Stimulated activated CD4-positive, alpha-beta T cell treated with anti-CD3 and anti-CD28 coated beads, Interleukin-4, amount 100 ng/mL, for 24 hours (primary cell): ENCODE measurements at regions not wholly inside any gene's neighbourhood (a gene's known extent, or its start where the extent isn't known, plus 50 kb on each side); places are given as distances from the start of the nearest gene placed in this dataset.
"Not testable (repeated sequence)": the region's sequence is repeated elsewhere in the genome, so short reads cannot be mapped to it uniquely, and the experiment has no call there.

Experiments
- DNase-seq: peaks from one replicate; pipeline ENCODE4 v3.0.0-alpha.2; 2020

DNA sequence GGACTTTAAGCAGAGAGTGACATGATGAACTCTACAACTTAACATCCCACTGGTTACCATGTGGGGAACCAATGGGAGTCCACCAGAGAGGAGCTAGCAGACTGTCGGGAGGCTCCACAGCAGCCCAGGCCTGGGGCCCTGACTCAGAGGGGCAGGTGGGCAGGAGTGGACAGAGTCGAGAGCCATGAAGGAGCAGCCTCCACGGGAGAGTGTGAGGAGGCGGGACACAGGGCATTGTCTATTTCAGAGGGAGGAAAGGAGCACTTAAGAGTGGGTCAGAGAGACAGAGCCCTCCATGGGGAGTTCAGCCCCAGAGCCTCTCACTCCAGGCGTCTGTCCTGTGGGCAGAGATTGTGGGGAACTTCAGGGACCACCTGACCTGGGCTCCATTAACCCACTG, 118.7 kb downstream of the CYP26B1 start:
- DNase-seq = peak; percentile 1

DNA sequence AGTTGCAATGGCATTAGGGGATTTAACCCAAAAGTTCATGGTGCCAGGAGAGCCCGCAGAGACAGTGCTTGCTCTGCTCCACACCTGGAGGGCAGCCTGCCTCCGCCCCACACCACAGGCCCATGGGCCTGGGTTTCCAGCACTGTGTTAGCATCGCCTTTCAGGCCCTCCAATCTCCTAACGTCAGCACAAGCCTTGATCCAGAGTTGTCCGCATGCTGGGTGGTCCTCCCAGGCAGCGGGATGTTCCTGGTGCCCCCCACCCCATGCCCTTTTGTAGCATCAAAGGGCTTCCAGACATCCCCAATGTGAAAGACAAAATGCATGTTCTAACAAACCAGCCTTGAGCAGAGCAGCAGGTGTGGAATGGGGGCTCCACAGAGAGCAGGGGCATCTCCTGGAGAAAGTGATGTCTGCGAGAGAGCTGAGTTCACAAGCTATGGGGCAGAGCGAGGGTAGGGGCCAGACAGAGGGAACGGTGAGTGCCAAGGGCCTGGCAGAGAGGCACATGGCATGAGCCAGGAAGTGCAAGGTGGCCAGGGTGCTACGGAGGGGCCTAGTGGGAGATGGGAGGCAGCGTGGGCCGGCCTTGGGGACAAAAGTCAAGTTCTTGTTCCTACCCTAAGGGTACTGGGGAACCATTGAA, 119.2 kb downstream of the CYP26B1 start:
- no peak for DNase-seq

DNA sequence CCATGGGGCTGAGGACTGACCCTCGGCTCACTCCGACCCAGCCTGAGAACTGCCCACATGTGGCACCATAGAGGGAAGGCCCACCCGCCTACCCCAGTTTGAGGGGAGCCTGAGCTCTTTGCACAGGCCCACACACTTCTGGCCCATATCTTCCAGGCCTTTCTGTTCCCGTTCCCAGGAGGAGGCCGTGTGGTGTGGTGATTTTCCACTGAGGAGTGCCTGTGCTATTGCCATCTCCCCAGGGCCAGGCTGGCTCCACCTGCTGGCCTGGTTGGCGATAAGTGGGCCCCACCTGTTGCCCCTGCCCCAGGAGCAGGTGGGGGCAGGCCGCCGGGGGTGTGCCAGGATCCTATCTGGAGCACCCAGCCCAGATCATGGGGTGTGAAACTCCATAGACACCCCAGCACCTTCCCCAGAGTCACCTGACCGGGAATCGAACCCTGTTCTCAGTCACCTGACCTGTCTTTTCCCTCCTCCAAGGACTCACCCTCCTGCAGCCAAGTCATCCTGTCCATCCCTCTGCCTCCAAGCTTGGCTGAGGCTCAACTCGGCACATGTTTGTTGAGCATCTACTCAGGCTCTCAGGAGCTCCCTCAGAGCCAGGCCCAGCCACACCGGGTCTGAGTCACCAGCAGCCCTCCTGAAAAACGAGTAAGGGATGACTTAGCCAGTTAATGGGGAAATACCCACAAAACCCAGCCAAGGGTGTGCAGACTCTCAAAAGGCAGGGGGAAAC, 120.1 kb downstream of the CYP26B1 start:
- DNase-seq = peak; percentile 1

DNA sequence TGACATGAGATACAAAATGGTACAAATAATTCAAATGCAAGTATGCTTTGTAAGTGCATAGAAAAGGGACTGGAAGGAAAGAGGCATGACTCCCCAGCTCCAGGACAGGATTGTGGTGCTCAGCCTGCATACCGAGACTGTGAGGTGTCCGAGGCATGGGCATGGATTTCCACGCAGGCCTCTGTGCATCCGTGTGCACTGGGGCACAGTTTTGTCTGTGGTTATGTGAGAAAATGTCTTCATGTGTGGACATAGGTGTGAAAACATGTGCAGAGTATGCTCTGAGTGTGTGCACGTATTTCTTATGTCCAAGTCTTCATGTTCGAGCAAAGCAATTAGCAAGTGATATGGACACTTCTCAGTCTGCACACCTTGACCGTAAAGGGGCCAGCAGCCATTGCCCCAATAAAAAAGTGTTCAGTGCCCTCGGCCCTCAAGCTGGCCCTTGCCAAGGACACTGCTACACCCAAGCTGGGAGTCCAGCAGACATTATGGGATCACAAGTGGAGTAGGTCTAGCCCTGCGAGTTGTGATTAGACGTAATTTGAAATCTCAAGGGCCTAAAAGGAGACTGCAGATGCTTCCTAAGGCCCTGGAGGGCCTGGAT, 120.7 kb downstream of the CYP26B1 start:
- no peak for DNase-seq

DNA sequence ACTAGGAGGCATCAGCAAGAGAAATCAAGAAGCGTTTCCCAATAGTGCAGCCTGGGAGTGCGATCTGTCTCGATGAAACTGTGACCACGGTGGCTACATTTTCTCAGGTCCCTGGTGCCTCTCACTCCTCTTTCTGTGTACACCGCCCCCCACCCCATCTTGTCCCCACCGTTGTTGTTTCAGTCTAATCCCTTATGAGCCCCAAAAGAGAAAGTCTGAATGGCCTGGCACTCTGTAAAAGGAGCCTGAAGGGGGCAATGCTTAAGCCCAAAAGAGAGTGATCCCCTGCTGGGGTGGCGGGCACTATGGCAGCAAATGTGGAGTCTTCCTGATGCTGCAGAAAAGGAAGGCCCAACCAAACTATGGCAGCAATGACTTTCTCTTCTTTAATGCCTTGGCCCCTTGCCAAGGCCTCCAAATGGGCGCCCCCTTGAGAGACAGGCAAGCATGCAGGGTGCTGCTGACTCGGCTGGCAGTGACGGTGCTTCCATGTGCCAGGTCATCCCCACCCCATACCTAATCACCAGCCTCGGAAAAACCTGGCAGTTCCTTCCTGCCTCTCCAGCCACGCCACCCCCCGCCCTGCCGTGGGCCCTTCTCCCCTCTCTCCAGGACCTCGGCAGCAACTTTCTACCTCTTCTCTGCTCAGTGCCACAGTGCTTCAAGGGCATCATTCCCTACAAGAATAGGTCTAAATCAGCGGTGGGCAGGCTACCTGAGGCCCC, 123.0 kb downstream of the CYP26B1 start:
- DNase-seq = peak; percentile 1

DNA sequence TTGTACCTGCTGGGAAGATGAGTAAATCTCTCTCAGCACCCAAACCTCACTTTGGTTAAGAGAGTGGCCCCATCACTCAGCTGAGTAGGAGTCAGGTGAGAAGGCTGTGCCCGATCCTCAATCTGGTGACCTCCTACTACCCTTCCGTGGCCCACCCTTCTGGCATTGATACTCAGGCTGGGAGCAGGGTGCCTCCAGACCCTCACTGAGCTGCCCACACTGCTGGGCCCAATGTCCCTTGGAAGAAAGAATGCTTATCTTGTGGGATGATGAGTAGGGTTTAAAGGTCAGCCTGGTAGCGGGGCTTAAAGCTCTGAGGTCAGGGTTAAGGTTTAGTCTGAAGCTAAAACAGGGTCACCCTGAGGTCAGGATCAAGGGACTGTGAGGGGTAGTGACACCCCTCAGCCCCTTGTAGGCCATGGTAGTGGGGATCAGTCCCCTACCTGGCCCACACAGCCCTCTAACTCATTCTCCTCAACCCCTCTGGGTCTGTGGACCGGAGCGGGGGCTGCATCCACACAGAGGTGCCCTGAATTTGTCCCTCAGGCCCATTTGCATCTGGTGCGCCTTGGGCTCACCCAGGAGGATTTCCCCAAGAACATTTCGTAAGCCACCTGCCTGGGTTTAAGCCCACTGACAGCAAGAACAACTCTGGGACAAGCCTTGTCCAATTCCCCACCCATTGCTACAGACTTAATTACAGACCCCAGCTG, 123.8 kb downstream of the CYP26B1 start:
- DNase-seq = no peak

DNA sequence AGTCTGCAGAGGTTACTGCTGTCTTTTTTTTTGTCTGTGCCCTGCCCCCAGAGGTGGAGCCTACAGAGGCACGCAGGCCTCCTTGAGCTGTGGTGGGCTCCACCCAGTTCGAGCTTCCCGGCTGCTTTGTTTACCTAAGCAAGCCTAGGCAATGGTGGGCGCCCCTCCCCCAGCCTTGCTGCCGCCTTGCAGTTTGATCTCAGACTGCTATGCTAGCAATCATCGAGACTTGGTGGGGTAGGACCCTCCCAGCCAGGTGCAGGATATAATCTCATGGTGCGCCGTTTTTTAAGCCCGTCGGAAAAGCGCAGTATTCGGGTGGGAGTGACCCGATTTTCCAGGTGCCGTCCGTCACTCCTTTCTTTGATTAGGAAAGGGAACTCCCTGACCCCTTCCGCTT, 126.3 kb downstream of the CYP26B1 start:
- DNase-seq = not testable (repeated sequence)

DNA sequence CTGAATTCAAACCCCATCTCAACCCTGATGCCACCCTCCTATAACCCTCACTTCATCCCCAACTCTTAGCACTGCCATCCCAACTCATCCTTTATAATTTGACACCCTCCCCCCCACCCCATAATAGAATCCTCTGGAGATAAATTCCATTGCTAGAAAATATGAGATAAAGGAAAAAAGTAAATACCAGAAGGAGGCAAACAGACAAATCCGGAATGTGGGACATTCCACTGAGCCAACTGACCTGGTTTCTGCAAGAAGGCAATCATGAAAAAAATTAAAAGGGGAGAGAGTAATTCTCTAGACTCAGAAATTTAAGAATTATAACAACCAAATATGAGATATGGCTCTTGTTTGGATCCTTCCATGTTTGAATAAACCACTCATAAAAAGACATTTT, 132.4 kb downstream of the CYP26B1 start:
- no peak for DNase-seq

DNA sequence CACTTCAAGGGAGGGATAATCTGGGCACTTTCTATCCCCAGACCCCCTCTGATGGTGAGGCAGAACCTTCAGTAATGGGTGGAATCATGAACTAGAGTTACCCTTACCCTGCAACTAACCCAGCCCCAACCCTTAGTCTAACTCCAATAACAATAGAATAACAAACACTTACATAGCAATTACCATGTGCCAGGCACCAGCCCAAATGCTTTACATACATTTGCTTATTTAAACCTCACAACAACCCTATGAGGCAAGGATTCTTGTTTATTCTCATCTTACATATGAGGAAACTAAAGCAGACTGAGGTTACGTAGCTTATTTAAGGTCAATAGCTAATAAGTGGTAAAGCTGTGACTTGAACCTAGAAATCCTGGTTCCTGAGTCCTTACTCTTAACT, 132.8 kb downstream of the CYP26B1 start:
- DNase-seq = no peak

DNA sequence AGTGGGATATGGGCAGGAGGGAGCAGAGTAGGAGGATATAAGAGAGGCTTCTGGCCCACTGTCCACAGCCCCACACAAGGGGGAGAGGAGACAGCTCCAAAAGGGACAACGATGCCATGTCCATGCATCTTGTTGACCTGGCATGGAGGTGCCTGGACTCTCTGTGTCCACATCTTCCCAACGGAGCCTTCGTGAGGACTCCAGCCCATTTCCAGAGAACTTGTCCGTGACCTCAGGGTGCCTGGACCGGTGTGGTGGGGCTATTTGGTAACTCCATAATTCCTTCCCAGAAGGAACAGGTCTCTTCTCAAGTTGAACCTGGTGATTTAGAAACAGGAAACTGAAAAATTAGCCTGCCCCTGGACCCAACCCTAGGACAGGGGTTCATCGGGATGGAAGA, 133.9 kb downstream of the CYP26B1 start:
- DNase-seq = no peak

DNA sequence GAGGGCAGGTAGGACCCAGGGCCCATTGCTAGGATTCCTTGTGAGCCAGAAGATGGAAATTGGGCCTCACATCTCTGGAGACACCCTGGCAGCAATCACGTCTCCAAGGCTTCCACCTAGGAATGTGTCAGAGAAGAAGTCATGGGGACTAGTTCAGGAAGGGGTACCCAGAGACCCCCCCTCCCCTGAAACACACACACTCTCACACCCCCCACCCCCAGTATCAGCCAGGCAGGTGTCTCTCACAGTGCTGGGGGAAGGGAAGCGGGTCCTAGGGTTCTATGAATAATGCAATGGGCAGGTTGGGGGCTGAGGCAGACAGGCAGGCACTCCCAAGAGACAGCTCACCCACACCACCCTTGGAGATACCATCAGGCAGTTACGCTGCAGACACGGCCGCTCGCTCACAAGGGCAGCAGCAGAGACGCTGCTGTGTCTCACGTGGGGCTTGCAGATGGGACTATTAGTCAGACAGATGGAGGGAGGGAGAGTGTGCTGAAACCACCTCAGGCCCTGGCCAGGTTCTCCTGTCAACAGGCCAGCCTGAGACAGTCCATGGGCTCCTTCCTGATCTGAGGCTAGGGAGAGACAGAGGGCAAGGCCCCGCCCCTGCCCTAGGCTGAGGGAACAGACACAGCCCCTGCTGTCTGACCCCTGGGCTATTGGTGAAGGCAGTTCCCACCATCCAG, 134.6 kb downstream of the CYP26B1 start:
- no peak for DNase-seq

DNA sequence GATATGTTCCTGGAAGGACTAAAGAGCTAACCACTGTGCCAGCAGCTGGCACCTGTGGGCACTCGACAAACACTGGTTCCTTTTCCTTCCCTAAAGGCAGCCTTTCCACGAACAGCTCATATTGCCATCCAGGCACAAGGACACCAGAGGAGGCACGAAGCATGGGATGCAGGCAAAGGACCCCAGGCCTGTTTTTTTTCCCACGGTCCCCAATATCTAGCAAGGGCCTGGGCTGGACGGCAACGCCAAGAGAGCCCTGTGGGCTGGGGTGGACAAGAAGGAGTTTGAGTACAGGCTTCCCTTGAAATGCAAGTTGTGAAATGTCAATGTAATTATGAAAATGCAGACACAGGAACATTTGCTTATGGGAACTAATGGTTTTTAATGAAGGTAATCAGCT, 135.9 kb downstream of the CYP26B1 start:
- DNase-seq = no peak

DNA sequence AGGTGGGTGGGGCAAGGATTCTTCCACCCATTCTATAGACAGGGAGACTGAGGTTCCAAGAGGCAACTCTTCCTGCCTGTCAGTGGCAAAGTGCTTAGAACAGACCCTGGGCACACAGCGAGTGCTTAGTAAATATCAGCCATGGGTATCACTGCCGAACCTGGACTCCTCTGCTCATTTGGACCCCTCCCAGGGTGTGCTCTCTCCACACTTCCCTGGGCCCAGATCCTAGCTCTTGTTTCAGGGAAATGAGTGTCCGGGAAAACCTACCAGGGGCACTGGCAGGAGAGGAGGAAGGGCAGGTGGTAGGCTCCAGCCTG, 136.3 kb downstream of the CYP26B1 start:
- DNase-seq = no peak

DNA sequence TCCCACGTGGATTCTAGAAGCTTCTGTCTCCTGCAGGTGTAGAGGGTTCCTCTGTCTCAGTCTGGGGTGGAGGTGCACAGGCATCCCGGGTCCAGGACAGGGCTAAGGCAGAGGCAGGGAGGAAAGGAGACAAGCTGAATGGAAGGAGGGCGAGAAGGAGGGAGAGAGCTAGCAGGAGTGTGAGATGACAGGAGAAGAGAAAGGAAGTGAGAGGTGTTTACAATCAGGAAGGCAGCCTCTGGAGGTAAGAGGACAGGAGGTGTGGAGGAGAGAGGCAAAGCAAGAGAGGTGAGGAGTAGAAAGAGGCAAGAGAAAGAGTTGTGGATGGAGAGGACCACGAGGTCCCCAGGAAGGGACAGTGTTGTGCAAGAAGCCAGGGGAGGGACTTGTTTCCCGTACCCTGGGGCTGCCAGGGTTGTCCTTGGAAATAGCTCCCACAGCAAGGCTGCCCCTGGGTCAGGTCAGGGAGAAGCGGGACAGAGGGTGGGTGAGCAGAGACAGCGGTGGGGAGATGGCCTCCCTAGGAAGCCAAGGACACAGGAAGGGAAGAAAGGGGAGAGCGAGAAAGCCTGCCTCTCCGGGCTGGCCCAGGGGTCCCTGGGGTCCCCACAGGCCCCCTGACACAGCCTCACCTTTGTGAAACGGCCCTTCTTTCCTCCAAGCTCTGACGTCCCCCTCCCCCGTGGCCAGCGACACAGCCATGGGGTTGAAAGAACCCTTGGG, 136.9 kb downstream of the CYP26B1 start:
- DNase-seq = no peak

DNA sequence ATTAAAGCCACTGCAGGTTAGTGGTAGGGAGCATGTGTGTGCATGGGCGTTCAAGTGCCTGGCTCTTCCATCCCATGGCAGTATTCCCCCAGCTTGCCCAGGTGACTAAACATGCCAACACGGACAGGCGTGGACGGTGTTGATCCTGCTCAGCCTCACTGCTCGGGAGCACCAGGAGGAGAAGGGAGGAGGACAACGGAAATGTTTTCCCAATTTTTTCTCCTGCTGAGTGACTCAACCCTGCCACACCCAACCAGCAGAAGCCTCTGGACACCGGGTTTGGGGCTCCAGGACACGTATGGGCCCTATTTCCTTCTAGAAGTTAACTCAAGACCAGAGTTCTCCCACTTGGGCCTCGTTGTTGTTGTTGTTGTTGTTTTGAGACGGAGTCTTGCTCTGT, 139.1 kb downstream of the CYP26B1 start:
- DNase-seq = no peak

DNA sequence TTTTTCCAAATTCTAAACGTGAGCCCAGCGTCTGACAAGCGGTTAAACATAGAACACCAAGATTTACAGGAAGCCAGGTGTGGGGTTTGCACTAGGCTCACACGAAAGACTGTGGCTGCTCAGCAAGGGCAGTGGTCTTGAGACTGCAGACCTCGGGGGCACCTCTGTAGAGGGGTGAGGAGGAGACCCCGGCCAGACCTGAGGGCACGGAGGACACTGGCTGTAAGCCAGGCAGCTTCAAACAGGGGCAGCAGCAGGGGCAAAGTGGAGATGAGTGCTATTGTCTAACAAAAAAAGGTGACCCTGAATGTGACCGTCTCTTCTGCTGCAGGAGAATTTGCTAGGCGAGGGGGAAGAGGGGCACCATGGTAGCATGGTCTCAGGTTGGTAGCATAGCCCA, 140.3 kb downstream of the CYP26B1 start:
- no peak for DNase-seq

DNA sequence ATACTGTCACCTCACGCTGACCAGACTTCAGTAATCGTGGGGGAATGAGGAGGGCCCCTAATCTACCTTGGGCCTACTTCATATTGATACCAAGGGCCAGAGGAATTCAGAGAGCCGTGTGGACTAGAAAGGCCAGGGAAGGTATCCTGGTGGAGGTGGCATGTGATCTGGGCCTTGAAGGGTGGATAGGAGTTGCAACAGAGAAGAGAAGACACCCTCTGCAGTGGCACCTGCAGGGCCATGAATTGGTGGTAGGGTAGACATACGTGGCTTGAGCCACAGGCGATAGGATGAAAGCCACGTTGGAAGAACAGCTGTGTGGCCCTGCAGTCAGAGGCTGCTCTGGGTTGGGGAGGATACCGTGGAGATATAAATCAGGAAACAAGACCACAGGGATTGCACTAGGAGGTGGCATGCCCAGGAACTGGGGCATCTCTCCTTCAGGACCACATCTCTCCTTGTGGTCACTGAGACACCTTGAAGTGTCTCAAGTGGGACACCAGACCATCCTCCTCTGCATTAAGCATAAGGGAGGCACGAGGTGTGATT, 141.4 kb downstream of the CYP26B1 start:
- DNase-seq = no peak

DNA sequence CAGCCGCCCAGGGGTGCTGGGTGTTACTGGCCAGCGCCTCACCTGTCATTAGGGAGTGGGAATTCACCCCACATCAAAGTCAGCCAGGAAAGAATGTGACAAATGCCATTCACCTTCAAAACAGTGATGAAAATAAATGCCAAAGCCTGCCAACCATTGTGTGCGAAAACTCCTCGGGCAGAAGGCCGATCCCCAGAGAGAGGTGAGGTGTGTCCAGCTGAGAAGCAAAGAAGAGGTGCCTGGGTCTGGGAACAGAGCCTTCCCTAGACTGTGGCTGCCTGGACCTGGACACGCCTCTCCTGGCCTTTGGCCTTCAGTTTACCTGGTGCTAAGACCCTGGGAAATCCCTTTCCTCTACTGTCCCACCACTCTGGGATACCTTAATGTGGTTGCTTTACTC, 142.7 kb downstream of the CYP26B1 start:
- DNase-seq = no peak

DNA sequence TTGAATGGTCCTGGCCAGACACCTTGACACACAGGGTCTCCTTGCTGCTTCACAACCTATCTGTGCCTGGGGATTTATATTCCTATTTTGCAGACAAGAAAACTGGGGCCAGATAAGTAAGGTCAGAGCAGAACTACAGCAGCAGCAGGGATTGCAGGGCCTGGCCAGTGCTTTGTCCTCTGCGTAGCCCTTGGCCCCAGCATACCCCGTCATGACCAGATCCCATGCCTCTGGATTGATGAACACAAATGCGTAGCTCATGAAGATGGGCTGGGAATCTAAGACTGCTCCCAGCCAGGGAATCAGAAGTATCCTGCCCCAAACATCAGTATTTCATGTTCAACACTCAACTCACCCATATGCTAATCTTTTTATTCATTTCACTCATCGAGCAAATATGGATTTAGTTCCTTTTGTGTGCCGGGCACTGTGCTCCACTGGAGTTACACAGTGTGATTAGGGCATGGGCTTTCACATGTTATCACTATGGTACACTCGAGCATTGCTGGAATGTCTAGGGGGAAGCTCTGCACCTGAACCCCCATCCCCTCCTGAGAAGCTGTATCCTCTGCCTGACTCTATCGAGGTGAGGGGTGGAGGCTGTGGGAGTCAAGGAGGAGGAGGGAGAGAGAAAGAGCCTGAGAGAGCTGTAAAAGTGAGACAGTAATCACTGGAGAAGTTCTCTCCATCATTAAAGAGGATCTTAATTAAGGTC, 143.3 kb downstream of the CYP26B1 start:
- DNase-seq = no peak

DNA sequence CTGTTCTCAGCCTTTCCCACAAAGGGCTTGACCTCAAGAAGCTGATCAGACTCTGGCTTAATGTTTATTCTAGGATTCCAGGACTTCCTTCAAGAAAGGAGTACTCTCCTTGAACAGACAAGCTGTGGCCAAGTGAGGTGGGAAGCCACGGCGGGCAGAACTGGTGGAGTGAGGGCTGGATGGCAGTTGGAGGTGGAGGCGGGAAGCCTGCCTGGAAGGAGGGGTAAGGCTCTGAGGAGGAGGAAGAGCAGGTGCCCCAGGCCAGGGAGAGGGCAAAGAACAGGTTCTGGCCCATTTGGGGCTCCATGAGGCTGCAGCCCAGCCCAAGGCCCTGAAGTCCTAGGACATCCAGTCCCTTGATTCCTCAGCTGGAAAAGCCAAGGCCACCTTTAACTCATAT, 143.9 kb downstream of the CYP26B1 start:
- no peak for DNase-seq

DNA sequence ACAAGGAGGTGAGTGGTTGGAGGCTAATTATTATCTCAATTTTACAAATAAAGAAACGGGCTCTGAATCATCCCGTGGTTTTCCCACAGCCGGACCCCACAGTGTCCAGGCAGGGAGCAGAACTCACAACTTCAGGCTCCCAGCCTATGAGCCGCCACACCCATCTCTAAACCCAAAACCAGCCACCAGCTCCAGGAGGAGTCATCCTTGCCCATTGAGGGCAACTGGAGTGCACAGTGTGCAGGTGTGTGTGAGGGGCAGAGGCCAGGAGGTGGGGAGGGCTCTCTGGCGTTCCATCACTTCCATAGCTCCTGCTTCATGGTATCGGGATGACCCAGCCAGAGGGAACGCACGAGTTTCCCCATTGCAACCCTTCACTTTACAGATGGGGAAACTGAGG, 144.5 kb downstream of the CYP26B1 start:
- no peak for DNase-seq
